Naive B cell (primary cell): ENCODE measurements at regions not wholly inside any gene's neighbourhood (a gene's known extent, or its start where the extent isn't known, plus 50 kb on each side); places are given as distances from the start of the nearest gene placed in this dataset.
"Not testable (repeated sequence)": the region's sequence is repeated elsewhere in the genome, so short reads cannot be mapped to it uniquely, and the experiment has no call there.

Experiments used
- ATAC-seq, 2 donors: fragments of 150-1000 bp; cut with Tn5 transposase; 2 replicates each; pipeline ENCODE4 v1.10.0; 2021; ENCODE audit warnings: low read depth in 2 of 2, mild to moderate bottlenecking in 2 of 2, moderate library complexity in 2 of 2
- DNase-seq: peaks from one replicate; pipeline ENCODE4 v3.0.0; 2022
- H3K27ac Mint-ChIP-seq, 6 donors: one replicate each; pipeline ENCODE4 v1.8.0; 2020 to 2022; ENCODE audit warnings: mild to moderate bottlenecking in 6 of 6, mixed read lengths in 6 of 6, moderate library complexity in 5 of 6, inconsistent platforms in 2 of 6
- H3K27me3 Mint-ChIP-seq, 3 donors: one replicate each; pipeline ENCODE4 v1.8.0; 2021 to 2022; ENCODE audit warnings: mixed read lengths in 3 of 3, mild to moderate bottlenecking in 1 of 3
- H3K36me3 Mint-ChIP-seq, 2 donors: one replicate each; pipeline ENCODE4 v1.8.0; 2020 to 2022; ENCODE audit warnings: mixed read lengths in 2 of 2, inconsistent platforms in 1 of 2, mild to moderate bottlenecking in 1 of 2
- H3K4me1 Mint-ChIP-seq, 3 donors: one replicate each; pipeline ENCODE4 v1.8.0; 2020 to 2022; ENCODE audit warnings: mixed read lengths in 3 of 3, inconsistent platforms in 1 of 3, mild to moderate bottlenecking in 1 of 3, moderate library complexity in 1 of 3
- H3K4me3 Mint-ChIP-seq, 8 donors: one replicate each; pipeline ENCODE4 v1.8.0; 2020 to 2022; ENCODE audit warnings: mild to moderate bottlenecking in 8 of 8, mixed read lengths in 8 of 8, moderate library complexity in 8 of 8, inconsistent platforms in 2 of 8
- H3K9me3 Mint-ChIP-seq, 7 donors: one replicate each; pipeline ENCODE4 v1.8.0; 2020 to 2022; ENCODE audit warnings: mixed read lengths in 7 of 7, mild to moderate bottlenecking in 5 of 7, inconsistent platforms in 2 of 7, moderate library complexity in 1 of 7

DNA sequence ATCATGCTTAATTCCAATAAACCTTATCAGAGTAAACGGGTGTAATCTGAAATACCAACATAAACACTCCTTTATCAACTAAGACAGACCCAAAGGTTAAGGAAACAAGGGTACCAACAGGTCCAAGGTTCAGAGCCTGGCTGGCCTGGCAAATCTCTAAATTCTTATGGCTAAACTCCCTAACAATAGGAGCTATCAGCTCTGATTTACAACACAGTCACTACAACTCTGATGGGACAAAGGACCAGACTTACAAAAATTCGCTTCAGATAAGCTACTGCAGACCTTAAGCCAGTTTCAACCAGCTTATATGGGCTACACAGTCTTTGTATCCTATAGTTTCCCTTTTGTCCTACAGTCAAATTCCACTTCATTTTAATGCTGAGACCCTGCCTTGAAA lies 381.9 kb downstream of the ZWINT start:
- Mint-ChIP-seq H3K27me3 (no peaks in the 10 kb centered on the region), H3K27ac (no peak overlapping the region), H3K36me3 (no peaks in the 10 kb centered on the region), H3K4me3 (no peak overlapping the region), H3K9me3 (no peaks in the 10 kb centered on the region), H3K4me1 (no peaks in the 10 kb centered on the region)
- ATAC-seq (no peak), DNase-seq (no peak)

DNA sequence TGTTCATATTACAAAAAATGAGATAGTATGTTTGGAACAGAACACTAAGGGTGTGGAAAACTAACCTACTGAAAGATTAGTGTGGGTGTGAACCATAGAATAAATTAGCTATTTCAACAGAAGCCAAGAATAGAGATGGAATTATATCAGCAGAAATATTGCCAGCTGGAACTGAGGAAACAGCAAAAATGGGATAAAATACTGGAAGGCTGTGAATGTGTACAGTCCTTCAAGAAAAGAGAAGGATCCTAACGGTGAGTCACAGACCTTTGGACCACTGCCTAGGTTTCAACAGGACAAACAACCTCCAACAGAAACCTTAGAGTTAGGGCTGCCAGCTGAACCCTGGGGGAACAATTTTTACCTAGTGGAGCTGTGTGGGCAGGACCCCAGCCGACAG lies 395.0 kb downstream of the ZWINT start:
- Mint-ChIP-seq H3K4me1 (no peaks in the 10 kb centered on the region), H3K27ac (no peak overlapping the region), H3K4me3 (no peak overlapping the region), H3K36me3 (no peaks in the 10 kb centered on the region), H3K27me3 (no peaks in the 10 kb centered on the region), H3K9me3 (peaks cover 0 to 10% (median 1%) of the 10 kb centered on the region in 7 donors)
- ATAC-seq, result no peak
- DNase-seq, result no peak

DNA sequence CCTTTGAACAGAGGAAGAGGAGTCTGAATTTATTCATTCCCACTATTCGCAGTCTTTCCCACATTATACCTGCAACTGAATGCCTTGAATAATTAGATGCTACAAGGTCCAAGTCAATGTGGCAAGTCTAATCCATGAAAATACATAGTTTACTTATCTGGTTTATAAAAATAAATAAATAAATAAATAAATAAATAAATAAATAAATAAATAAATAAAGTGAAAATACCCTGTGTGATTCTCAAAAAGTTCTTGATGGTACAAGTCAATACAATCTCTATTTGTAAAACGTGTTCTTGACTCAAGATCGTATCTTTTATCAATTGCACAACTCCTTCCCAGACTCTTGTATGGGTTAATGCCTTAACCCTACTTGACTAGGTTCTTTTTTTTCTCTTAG lies 417.7 kb downstream of the ZWINT start:
- DNase-seq (no peak), ATAC-seq (no peak)
- Mint-ChIP-seq H3K9me3 (peaks cover 0 to 14% (median 0%) of the 10 kb centered on the region in 7 donors), H3K4me3 (no peak overlapping the region), H3K4me1 (no peaks in the 10 kb centered on the region), H3K27ac (no peak overlapping the region), H3K27me3 (no peaks in the 10 kb centered on the region), H3K36me3 (no peaks in the 10 kb centered on the region)

DNA sequence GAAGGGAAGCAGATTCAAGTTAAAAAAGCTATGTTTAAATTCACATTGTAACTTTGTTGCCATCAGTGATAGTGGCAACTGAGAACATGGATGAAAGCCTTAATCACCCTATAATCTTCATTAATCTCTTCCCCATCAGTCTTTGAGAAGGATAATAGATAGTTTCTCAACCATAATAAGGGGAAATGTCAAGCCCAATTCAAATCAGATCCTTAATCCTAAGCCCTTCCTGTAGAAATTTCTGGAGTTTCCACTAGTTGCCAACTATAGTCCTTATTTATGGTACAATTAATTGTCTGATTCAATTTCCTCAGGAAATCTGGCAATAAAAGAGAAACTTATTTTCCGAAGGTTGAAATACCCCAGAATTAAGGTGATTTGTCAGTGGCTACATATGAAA lies 431.8 kb downstream of the ZWINT start:
- no peak for ATAC-seq
- Mint-ChIP-seq H3K27me3 (no peaks in the 10 kb centered on the region), H3K4me1 (no peaks in the 10 kb centered on the region), H3K36me3 (no peaks in the 10 kb centered on the region), H3K27ac (no peak overlapping the region), H3K4me3 (no peak overlapping the region), H3K9me3 (peaks cover 0 to 3% (median 0%) of the 10 kb centered on the region in 7 donors)
- DNase-seq, result no peak

DNA sequence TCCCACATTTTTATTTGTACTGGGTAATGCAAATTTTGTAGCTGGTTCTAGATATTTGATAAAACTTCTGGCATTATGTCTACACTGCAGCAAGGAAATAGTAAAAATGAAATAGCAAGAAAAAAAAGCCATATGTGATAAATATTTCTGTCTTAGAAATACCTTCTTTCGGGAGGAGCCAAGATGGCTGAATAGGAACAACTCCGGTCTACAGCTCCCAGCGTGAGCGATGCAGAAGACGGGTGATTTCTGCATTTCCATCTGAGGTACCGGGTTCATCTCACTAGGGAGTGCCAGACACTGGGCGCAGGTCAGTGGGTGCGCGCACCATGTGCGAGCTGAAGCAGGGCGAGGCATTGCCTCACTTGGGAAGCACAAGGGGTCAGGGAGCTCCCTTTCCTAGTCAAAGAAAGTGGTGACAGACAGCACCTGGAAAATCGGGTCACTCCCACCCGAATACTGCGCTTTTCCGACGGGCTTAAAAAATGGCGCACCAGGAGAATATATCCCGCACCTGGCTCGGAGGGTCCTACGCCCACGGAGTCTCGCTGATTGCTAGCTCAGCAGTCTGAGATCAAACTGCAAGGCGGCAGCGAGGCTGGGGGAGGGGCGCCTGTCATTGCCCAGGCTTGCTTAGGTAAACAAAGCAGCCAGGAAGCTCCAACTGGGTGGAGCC lies 461.4 kb downstream of the ZWINT start:
- not testable (repeated sequence) for DNase-seq, H3K27ac Mint-ChIP-seq, H3K4me3 Mint-ChIP-seq, H3K36me3 Mint-ChIP-seq, H3K4me1 Mint-ChIP-seq, H3K27me3 Mint-ChIP-seq, ATAC-seq
- peaks cover 0 to 19% (median 4%) of the 10 kb centered on the region in 7 donors for H3K9me3 Mint-ChIP-seq

DNA sequence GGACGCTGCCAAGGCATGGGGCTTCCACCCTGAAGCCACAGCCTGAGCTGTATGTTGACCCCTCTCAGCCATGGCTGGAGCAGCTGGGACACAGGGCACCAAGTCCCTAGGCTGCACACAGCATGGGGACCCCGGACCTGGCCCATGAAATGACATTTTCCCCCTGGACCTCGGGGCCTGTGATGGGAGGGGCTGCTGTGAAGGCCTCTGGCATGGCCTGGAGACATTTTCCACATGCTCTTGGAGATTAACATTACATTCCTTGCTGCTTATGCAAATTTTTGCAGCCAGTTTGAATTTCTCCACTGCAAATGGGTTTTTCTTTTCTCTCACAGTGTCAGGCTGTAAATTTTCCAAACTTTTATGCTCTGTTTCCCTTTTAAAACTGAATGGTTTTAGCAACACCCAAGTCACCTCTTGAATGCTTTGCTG lies 463.6 kb downstream of the ZWINT start:
- no peaks in the 10 kb centered on the region for H3K4me1 Mint-ChIP-seq
- no peaks in the 10 kb centered on the region for H3K27me3 Mint-ChIP-seq
- no peak overlapping the region for H3K4me3 Mint-ChIP-seq
- no peaks in the 10 kb centered on the region for H3K36me3 Mint-ChIP-seq
- H3K27ac Mint-ChIP-seq, result no peak overlapping the region
- ATAC-seq (no peak), DNase-seq (no peak)
- H3K9me3 Mint-ChIP-seq, result peaks cover 0 to 15% (median 3%) of the 10 kb centered on the region in 7 donors

DNA sequence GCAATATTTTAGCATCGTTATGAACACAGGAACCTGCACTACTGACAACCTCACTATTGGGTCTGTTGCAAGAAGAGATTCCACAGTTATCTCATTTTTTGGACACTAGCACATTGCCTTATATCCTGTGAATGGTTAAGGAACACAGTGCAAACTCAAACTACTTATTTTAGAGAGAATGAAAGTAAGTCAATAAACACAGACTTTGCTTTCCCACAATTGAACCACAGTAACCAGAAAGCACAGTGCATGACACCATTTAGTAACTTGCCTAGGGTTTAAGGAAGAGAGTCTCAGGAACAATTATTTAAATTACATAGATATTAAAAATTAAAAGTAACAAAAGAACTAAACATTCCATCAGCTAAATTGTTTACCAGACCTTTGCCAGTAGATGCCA lies 468.8 kb downstream of the ZWINT start:
- no peak for DNase-seq
- Mint-ChIP-seq H3K27me3 (no peaks in the 10 kb centered on the region), H3K36me3 (no peaks in the 10 kb centered on the region), H3K27ac (no peak overlapping the region), H3K9me3 (peaks cover 0 to 2% (median 0%) of the 10 kb centered on the region in 7 donors), H3K4me1 (no peaks in the 10 kb centered on the region), H3K4me3 (no peak overlapping the region)
- no peak for ATAC-seq

DNA sequence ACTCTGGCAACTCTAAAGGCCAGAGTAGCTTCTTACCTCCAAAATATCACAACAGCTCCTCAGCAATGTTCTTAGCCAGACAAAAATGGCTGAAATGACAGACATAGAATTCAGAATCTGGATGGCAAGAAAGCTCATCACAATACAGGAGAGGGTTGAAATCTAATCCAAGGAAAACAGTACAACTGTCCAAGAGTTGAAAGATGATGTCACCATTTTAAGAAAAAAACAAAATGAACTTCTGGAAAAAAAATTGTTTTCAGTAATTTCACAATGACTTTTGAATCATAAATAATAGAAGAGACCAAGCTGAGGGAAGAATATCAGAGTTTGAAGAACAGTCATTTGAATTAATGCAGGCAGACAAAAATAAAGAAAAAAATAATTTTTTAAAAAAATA lies 479.5 kb downstream of the ZWINT start:
- Mint-ChIP-seq H3K9me3 (peaks cover 0 to 7% (median 0%) of the 10 kb centered on the region in 7 donors), H3K36me3 (no peaks in the 10 kb centered on the region), H3K4me1 (no peaks in the 10 kb centered on the region), H3K27ac (no peak overlapping the region), H3K27me3 (no peaks in the 10 kb centered on the region), H3K4me3 (no peak overlapping the region)
- DNase-seq (no peak), ATAC-seq (no peak)

DNA sequence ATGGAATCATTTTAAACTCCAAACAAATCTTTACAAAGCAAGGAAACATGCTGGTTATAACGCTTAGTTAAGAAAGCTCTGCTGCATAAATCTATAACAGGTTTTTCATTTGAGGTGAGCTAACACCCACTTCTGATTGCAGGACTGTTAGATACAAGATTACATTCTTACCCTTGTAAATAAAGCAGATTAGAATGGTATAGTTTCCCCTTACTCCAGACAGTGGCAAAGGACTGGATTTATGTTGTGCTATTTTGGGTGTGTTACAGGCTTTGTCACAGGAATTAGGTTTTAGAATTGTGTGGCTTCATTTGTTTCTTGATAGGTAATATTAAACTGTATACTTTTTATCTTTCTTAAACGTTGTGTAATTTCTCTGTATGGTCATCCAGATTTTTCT lies 487.6 kb downstream of the ZWINT start:
- H3K4me1 Mint-ChIP-seq, result no peaks in the 10 kb centered on the region
- no peak overlapping the region for H3K27ac Mint-ChIP-seq
- DNase-seq (no peak), ATAC-seq (no peak)
- H3K27me3 Mint-ChIP-seq, result no peaks in the 10 kb centered on the region
- peaks cover 0 to 2% (median 0%) of the 10 kb centered on the region in 7 donors for H3K9me3 Mint-ChIP-seq
- no peak overlapping the region for H3K4me3 Mint-ChIP-seq
- H3K36me3 Mint-ChIP-seq, result no peaks in the 10 kb centered on the region

DNA sequence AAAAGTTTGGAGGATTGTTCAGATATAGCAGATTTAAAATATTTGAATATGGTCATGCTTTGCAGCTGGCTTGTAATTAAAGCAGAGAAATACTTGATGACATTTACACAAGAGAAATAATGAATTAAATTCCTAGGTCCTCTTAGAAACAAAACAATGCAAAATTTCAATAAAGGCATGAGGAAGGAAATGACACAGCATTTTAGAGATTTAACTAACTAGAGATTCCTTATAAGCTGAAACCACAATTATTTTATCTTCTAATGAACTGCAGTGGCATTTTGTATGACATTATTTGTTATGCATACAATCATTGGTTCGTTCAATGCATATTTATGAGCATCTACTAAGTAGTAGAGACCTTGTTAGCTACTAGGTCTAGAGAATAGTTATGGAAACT lies 490.9 kb downstream of the ZWINT start:
- ATAC-seq (no peak), DNase-seq (no peak)
- Mint-ChIP-seq H3K4me1 (no peaks in the 10 kb centered on the region), H3K27me3 (no peaks in the 10 kb centered on the region), H3K36me3 (no peaks in the 10 kb centered on the region), H3K4me3 (no peak overlapping the region), H3K27ac (no peak overlapping the region), H3K9me3 (no peaks in the 10 kb centered on the region)

DNA sequence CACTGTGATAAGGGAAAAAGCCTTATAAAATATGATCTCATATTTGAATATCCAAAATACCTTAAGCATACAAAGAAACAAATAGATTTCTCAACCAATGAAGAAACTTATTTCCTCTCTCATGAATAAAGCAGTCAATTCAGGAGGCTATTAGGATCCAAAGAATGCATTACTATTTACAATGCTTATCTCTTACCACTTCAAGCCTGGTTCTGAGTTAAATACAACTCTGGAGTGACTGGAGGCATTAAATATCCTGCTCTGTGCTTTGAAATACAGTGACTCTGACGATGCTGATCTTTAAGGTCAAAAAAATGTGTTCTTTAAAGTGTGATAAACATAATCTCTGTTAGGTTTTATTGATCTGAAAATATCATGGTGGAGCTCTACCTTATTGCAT lies 493.2 kb downstream of the ZWINT start:
- Mint-ChIP-seq H3K4me1 (no peaks in the 10 kb centered on the region), H3K27ac (no peak overlapping the region), H3K27me3 (no peaks in the 10 kb centered on the region), H3K9me3 (no peaks in the 10 kb centered on the region), H3K36me3 (no peaks in the 10 kb centered on the region), H3K4me3 (no peak overlapping the region)
- ATAC-seq (no peak), DNase-seq (no peak)

DNA sequence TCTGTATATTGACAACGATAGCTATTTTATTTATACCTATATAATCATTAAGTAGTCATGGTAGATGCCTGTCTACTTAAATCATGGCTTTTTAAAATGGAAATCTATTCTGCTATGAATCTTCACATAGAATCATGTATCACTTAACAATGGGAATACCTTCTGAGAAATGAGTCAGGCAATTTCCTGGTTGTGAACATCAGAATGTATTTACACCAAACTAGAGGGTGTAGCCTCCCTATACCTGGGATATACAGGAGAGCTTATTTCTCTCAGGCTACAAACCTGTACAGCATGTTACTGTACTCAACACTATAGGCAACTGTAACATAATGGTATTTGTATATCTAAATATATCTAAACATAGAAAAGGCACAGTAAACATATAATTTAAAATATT lies 502.3 kb downstream of the ZWINT start:
- H3K4me1 Mint-ChIP-seq, result no peaks in the 10 kb centered on the region

DNA sequence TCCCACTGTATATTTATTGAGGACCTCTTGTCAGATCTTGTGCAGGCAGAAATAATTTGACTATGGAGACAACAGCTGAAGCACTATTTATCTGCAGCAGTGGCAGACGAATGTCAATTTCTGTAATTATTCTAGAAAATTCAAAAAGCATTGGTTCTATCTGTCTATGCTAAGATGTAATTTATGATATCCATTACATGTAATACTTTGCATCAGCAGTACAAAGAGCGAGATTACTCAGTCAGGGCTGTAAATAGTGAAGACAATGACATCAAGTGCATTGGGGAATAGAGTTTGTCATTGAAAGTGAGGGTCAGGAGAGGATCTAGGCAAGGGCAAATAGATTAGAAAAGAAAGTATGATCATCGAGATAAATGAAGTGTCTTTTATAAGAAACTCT lies 508.2 kb downstream of the ZWINT start:
- H3K4me1 Mint-ChIP-seq, result no peaks in the 10 kb centered on the region
- H3K36me3 Mint-ChIP-seq, result no peaks in the 10 kb centered on the region
- ATAC-seq, result no peak
- H3K9me3 Mint-ChIP-seq, result no peaks in the 10 kb centered on the region
- no peaks in the 10 kb centered on the region for H3K27me3 Mint-ChIP-seq
- H3K4me3 Mint-ChIP-seq, result no peak overlapping the region
- DNase-seq, result no peak
- no peak overlapping the region for H3K27ac Mint-ChIP-seq

More for the DNA sequence above, 502.3 kb downstream of the ZWINT start:
- H3K4me3 Mint-ChIP-seq, result no peak overlapping the region
- no peak overlapping the region for H3K27ac Mint-ChIP-seq
- DNase-seq, result no peak
- H3K36me3 Mint-ChIP-seq, result no peaks in the 10 kb centered on the region
- no peaks in the 10 kb centered on the region for H3K27me3 Mint-ChIP-seq
- ATAC-seq, result no peak
- peaks cover 0 to 8% (median 0%) of the 10 kb centered on the region in 7 donors for H3K9me3 Mint-ChIP-seq

DNA sequence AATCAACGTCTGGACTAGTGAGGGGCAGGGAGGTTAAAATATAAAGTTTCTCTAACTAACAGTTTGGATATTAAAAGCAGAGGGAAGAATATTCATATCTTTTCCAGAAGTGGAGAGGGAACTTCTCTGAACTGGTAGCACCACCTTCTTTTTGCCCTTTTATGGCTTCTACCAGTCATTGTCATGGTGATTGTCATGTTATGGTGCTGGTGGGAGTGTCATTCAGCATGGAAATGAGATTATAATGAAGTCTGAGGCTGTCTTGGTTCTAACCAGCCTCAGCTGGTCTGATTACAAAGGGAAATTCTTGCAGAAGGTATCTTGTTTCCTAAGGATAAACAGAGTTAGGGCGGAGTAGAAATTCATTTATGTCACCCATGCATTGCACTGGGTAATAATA lies 523.8 kb downstream of the ZWINT start:
- Mint-ChIP-seq H3K4me1 (no peaks in the 10 kb centered on the region), H3K27ac (no peak overlapping the region), H3K27me3 (no peaks in the 10 kb centered on the region), H3K4me3 (no peak overlapping the region), H3K36me3 (no peaks in the 10 kb centered on the region), H3K9me3 (peaks cover 0 to 4% (median 0%) of the 10 kb centered on the region in 7 donors)
- ATAC-seq, result no peak
- DNase-seq, result no peak

DNA sequence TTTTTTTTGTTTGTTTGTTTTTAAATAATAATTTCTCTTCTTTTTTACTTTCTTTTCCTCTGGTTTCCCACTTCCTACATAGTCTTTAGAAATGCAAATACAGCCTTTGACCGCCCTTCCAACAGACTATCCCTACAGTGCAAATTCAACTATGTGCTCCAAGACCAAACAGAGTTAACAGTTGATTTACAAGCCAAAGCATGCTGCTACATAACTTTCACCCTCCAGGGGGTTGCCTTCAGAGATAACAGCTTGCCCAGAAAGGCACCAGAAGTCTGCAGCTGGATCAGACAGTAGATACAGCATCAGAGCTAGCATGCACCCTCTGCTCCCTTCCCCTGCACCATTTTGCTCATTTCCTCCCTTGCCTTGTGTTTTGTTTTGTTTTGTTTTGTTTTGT lies 539.0 kb downstream of the ZWINT start:
- no peaks in the 10 kb centered on the region for H3K4me1 Mint-ChIP-seq
- H3K4me3 Mint-ChIP-seq, result no peak overlapping the region
- ATAC-seq (no peak), DNase-seq (no peak)
- H3K36me3 Mint-ChIP-seq, result no peaks in the 10 kb centered on the region
- peaks cover 4 to 24% (median 10%) of the 10 kb centered on the region in 7 donors for H3K9me3 Mint-ChIP-seq
- H3K27me3 Mint-ChIP-seq, result no peaks in the 10 kb centered on the region
- no peak overlapping the region for H3K27ac Mint-ChIP-seq
